ENCODE measurements at regions not wholly inside any gene's neighbourhood (a gene's known extent, or its start where the extent isn't known, plus 50 kb on each side); places are given as distances from the start of the nearest gene placed in this dataset.

GRCh38 chr2:52862801-52863200 lies 904.8 kb upstream of the CHAC2 start:
- no peak for DNase-seq (ENCODE audit: low read depth in 2 of 2)

GRCh38 chr2:52861596-52861995 lies 906.0 kb upstream of the CHAC2 start:
- DNase-seq (ENCODE audit: low read depth in 2 of 2) = no peak

GRCh38 chr2:52859065-52859464 lies 908.5 kb upstream of the CHAC2 start:
- no peak for DNase-seq (ENCODE audit: low read depth in 2 of 2)

- no peak for DNase-seq (ENCODE audit: low read depth in 2 of 2)
These were observed 909.9 kb upstream of the CHAC2 start for GRCh38 chr2:52857722-52858121.

GRCh38 chr2:52852006-52852405 lies 915.6 kb upstream of the CHAC2 start:
- no peak for DNase-seq (ENCODE audit: low read depth in 2 of 2)

GRCh38 chr2:52844701-52845423 lies 922.7 kb upstream of the CHAC2 start:
- no peak for DNase-seq (ENCODE audit: low read depth in 2 of 2)

- DNase-seq (ENCODE audit: low read depth in 2 of 2) = no peak
These were observed 931.7 kb upstream of the CHAC2 start for GRCh38 chr2:52835909-52836308.

GRCh38 chr2:52831216-52831615 lies 936.4 kb upstream of the CHAC2 start:
- DNase-seq (ENCODE audit: low read depth in 2 of 2) = no peak

GRCh38 chr2:52828112-52828511 lies 939.5 kb upstream of the CHAC2 start:
- no peak for DNase-seq (ENCODE audit: low read depth in 2 of 2)

GRCh38 chr2:52821631-52822030 lies 946.0 kb upstream of the CHAC2 start:
- no peak for DNase-seq (ENCODE audit: low read depth in 2 of 2)

- no peak for DNase-seq (ENCODE audit: low read depth in 2 of 2)
These were observed 948.6 kb upstream of the CHAC2 start for GRCh38 chr2:52818958-52819357.

GRCh38 chr2:52810460-52810859 lies 957.1 kb upstream of the CHAC2 start:
- DNase-seq (ENCODE audit: low read depth in 2 of 2) = no peak

GRCh38 chr2:52805901-52806410 lies 961.6 kb upstream of the CHAC2 start:
- no peak for DNase-seq (ENCODE audit: low read depth in 2 of 2)

GRCh38 chr2:52794581-52794980 lies 973.0 kb upstream of the CHAC2 start:
- no peak for DNase-seq (ENCODE audit: low read depth in 2 of 2)

- no peak for DNase-seq (ENCODE audit: low read depth in 2 of 2)
These were observed 988.2 kb upstream of the CHAC2 start for GRCh38 chr2:52779446-52779845.

GRCh38 chr2:52776571-52776970 lies 991.0 kb upstream of the CHAC2 start:
- no peak for DNase-seq (ENCODE audit: low read depth in 2 of 2)

GRCh38 chr2:52775674-52776073 lies 991.9 kb upstream of the CHAC2 start:
- DNase-seq (ENCODE audit: low read depth in 2 of 2) = no peak

- no peak for DNase-seq (ENCODE audit: low read depth in 2 of 2)
These were observed 1001.9 kb upstream of the CHAC2 start for GRCh38 chr2:52765735-52766134.

GRCh38 chr2:52749764-52750163 lies 1017.8 kb upstream of the CHAC2 start:
- DNase-seq (ENCODE audit: low read depth in 2 of 2) = no peak

- DNase-seq (ENCODE audit: low read depth in 2 of 2) = no peak
These were observed 1022.5 kb upstream of the CHAC2 start for GRCh38 chr2:52745144-52745543.

- no peak for DNase-seq (ENCODE audit: low read depth in 2 of 2)
These were observed 1034.7 kb upstream of the CHAC2 start for GRCh38 chr2:52732849-52733395.

- DNase-seq (ENCODE audit: low read depth in 2 of 2) = no peak
These were observed 1043.0 kb upstream of the CHAC2 start for GRCh38 chr2:52724585-52724984.

GRCh38 chr2:52717836-52718235 lies 1049.8 kb upstream of the CHAC2 start:
- no peak for DNase-seq (ENCODE audit: low read depth in 2 of 2)
